Superior temporal gyrus (tissue), 1 donor: ENCODE measurements at regions not wholly inside any gene's neighbourhood (a gene's known extent, or its start where the extent isn't known, plus 50 kb on each side); places are given as distances from the start of the nearest gene placed in this dataset.

Experiments
- DNase-seq: peaks from one replicate; pipeline ENCODE4 v3.0.0-alpha.2; 2016; ENCODE audit errors: extremely low spot score

GRCh38 chr15:92304223-92304975 is 89.3 kb upstream of the ST8SIA2 start:
- DNase-seq = no peak

- DNase-seq = no peak
Observed at GRCh38 chr15:92305343-92305742, 88.3 kb upstream of the ST8SIA2 start.

- no peak for DNase-seq
Observed at GRCh38 chr15:92306663-92307062, 87.0 kb upstream of the ST8SIA2 start.

GRCh38 chr15:92315144-92315543 is 78.5 kb upstream of the ST8SIA2 start:
- DNase-seq = no peak

- DNase-seq = no peak
Observed at GRCh38 chr15:92315595-92316211, 78.0 kb upstream of the ST8SIA2 start.

GRCh38 chr15:92316586-92317295 is 76.9 kb upstream of the ST8SIA2 start:
- DNase-seq = no peak

GRCh38 chr15:92320012-92320699 is 73.5 kb upstream of the ST8SIA2 start:
- DNase-seq = no peak

- peak; percentile 27 for DNase-seq
Observed at GRCh38 chr15:92322566-92323355, 70.9 kb upstream of the ST8SIA2 start.

GRCh38 chr15:92323525-92323924 is 70.2 kb upstream of the ST8SIA2 start:
- no peak for DNase-seq

- DNase-seq = no peak
Observed at GRCh38 chr15:92324101-92324963, 69.3 kb upstream of the ST8SIA2 start.

- DNase-seq = no peak
Observed at GRCh38 chr15:92326236-92326635, 67.4 kb upstream of the ST8SIA2 start.

GRCh38 chr15:92327033-92327432 is 66.6 kb upstream of the ST8SIA2 start:
- no peak for DNase-seq

- no peak for DNase-seq
Observed at GRCh38 chr15:92328207-92328606, 65.5 kb upstream of the ST8SIA2 start.

GRCh38 chr15:92332125-92332899 is 61.4 kb upstream of the ST8SIA2 start:
- DNase-seq = no peak

- no peak for DNase-seq
Observed at GRCh38 chr15:92333709-92334108, 60.0 kb upstream of the ST8SIA2 start.

GRCh38 chr15:92336419-92336987 is 57.2 kb upstream of the ST8SIA2 start:
- no peak for DNase-seq

- DNase-seq = no peak
Observed at GRCh38 chr15:92339361-92339760, 54.3 kb upstream of the ST8SIA2 start.
